Caco-2 (cell line): ENCODE measurements at regions not wholly inside any gene's neighbourhood (a gene's known extent, or its start where the extent isn't known, plus 50 kb on each side); places are given as distances from the start of the nearest gene placed in this dataset.

Experiments
- BruUV-seq: library from RNA; stranded (reverse); fragments of 400-500 nt; replicated peaks from 2 replicates; lab custom pipeline; 2021; lab: Mats Ljungman, UMichigan
- CTCF ChIA-PET: fragments of 300-600 bp; sonication (Branson Sonifier 250); formaldehyde crosslinking; loops from one replicate; lab custom pipeline; 2022; ENCODE audit warnings: antibody characterized with exemption; lab: Charles Lee
- POLR2A ChIA-PET: fragments of 300-600 bp; sonication (Branson Sonifier 250); formaldehyde crosslinking; loops from one replicate; lab custom pipeline; 2022; ENCODE audit warnings: antibody characterized with exemption; lab: Charles Lee
- DNase-seq, 2 experiments: peaks; one replicate each; pipeline versions ENCODE4 v3.0.0 to v3.0.0-alpha.2; 2020 to 2022
- H3K27me3 ChIP-seq: replicated peaks from 2 replicates; pipeline ENCODE4 v1.6.0; 2011; ENCODE audit warnings: low read length; ENCODE audit not compliant: control insufficient read depth, insufficient read depth
- H3K36me3 ChIP-seq: 2 replicates; pipeline ENCODE4 v1.5.1; 2011; ENCODE audit warnings: low read length; ENCODE audit not compliant: control insufficient read depth, insufficient read depth
- H3K4me1 ChIP-seq: fragments of 250-450 bp; sonication (Bioruptor Pico); 2 replicates; pipeline ENCODE4 v1.5.1; 2020; ENCODE audit warnings: mild to moderate bottlenecking
- H3K4me3 ChIP-seq: 2 replicates; pipeline ENCODE4 v1.5.1; 2011; ENCODE audit warnings: low read depth, mild to moderate bottlenecking, control low read depth, low read length
- H3K9me3 ChIP-seq: fragments of 250-450 bp; sonication (Bioruptor Pico); 2 replicates; pipeline ENCODE4 v1.5.1; 2020; ENCODE audit warnings: mild to moderate bottlenecking, moderate library complexity
- H3K27ac Mint-ChIP-seq: one replicate; pipeline ENCODE4 v1.8.0; 2022; ENCODE audit warnings: mixed read lengths; ENCODE audit not compliant: unreplicated experiment
- H3K27me3 Mint-ChIP-seq: one replicate; pipeline ENCODE4 v1.8.0; 2022; ENCODE audit warnings: mixed read lengths; ENCODE audit not compliant: insufficient read depth, unreplicated experiment
- H3K36me3 Mint-ChIP-seq: one replicate; pipeline ENCODE4 v1.8.0; 2022; ENCODE audit warnings: mild to moderate bottlenecking, mixed read lengths; ENCODE audit not compliant: insufficient read depth, unreplicated experiment
- H3K4me1 Mint-ChIP-seq: one replicate; pipeline ENCODE4 v1.8.0; 2022; ENCODE audit warnings: low read depth, mixed read lengths; ENCODE audit not compliant: unreplicated experiment
- H3K4me3 Mint-ChIP-seq: one replicate; pipeline ENCODE4 v1.8.0; 2022; ENCODE audit warnings: mild to moderate bottlenecking, moderate library complexity, mixed read lengths; ENCODE audit not compliant: unreplicated experiment
- H3K9me3 Mint-ChIP-seq: one replicate; pipeline ENCODE4 v1.8.0; 2022; ENCODE audit warnings: mixed read lengths; ENCODE audit not compliant: unreplicated experiment
- CTCF ChIP-seq, 2 experiments: fragments of 200-600 bp in 1 of 2; IDR thresholded peaks; 1 replicate in 1 of 2; 2 replicates in 1 of 2; pipeline versions ENCODE4 v1.5.1 to v1.8.0; 2011 to 2022; ENCODE audit warnings: antibody characterized with exemption in 1 of 2, control low read depth in 1 of 2, inconsistent platforms in 1 of 2, low read depth in 1 of 2, low read length in 1 of 2, mild to moderate bottlenecking in 1 of 2, moderate library complexity in 1 of 2; ENCODE audit not compliant: insufficient read depth in 1 of 2, severe bottlenecking in 1 of 2, unreplicated experiment in 1 of 2
- intact Hi-C: fragments of 100-400 bp; cut with micrococcal nuclease; formaldehyde crosslinking; loops from one replicate; pipeline ENCODE4 v1.10.0; 2022; ENCODE audit not compliant: unreplicated experiment

- intact Hi-C loops: no loop called here
- no peak for DNase-seq
- Histone ChIP-seq H3K9me3 (no peaks in the 10 kb centered on the region), H3K4me3 (no peak overlapping the region), H3K36me3 (no peaks in the 10 kb centered on the region), H3K4me1 (no peaks in the 10 kb centered on the region), H3K27me3 (no peaks in the 10 kb centered on the region)
- Mint-ChIP-seq H3K4me3 (no peak overlapping the region), H3K9me3 (peaks cover 19% of the 10 kb centered on the region), H3K27ac (no peak overlapping the region), H3K4me1 (no peaks in the 10 kb centered on the region), H3K27me3 (no peaks in the 10 kb centered on the region), H3K36me3 (no peaks in the 10 kb centered on the region)
- no TSS peak for BruUV-seq
- TF ChIP-seq CTCF (IDR thresholded peaks at IDR 0.05; ENCODE audit: insufficient read depth in 1 of 2, low read depth in 1 of 2, low read length in 1 of 2, severe bottlenecking in 1 of 2, unreplicated experiment in 1 of 2): no peak
- ChIA-PET CTCF (no interaction called here), POLR2A (no interaction called here)
Measured at GRCh38 chr5:106116682-106117081, 1554.1 kb downstream of the EFNA5 start.

- POLR2A ChIA-PET: no interaction called here
- Histone ChIP-seq H3K36me3 (no peaks in the 10 kb centered on the region), H3K9me3 (no peaks in the 10 kb centered on the region), H3K4me3 (no peak overlapping the region), H3K4me1 (no peaks in the 10 kb centered on the region), H3K27me3 (no peaks in the 10 kb centered on the region)
- TF ChIP-seq CTCF (IDR thresholded peaks at IDR 0.05; ENCODE audit: insufficient read depth in 1 of 2, low read depth in 1 of 2, low read length in 1 of 2, severe bottlenecking in 1 of 2, unreplicated experiment in 1 of 2): no peak
- H3K27me3 Mint-ChIP-seq: no peaks in the 10 kb centered on the region
- H3K36me3 Mint-ChIP-seq: no peaks in the 10 kb centered on the region
- no peak overlapping the region for H3K4me3 Mint-ChIP-seq
- no peak overlapping the region for H3K27ac Mint-ChIP-seq
- intact Hi-C loops: no loop called here
- H3K4me1 Mint-ChIP-seq: no peaks in the 10 kb centered on the region
- no TSS peak for BruUV-seq
- no peak for DNase-seq
- H3K9me3 Mint-ChIP-seq: peaks cover 19% of the 10 kb centered on the region
- CTCF ChIA-PET: no interaction called here
Measured at GRCh38 chr5:106113922-106114321, 1556.8 kb downstream of the EFNA5 start.

- no peak overlapping the region for H3K4me3 ChIP-seq
- no peaks in the 10 kb centered on the region for H3K9me3 ChIP-seq
- H3K4me3 Mint-ChIP-seq: no peak overlapping the region
- no peaks in the 10 kb centered on the region for H3K27me3 Mint-ChIP-seq
- H3K9me3 Mint-ChIP-seq: no peaks in the 10 kb centered on the region
- CTCF ChIA-PET: no interaction called here
- POLR2A ChIA-PET: no interaction called here
- intact Hi-C loops: no loop called here
- H3K4me1 ChIP-seq: no peaks in the 10 kb centered on the region
- no TSS peak for BruUV-seq
- no peaks in the 10 kb centered on the region for H3K36me3 Mint-ChIP-seq
- H3K27me3 ChIP-seq: no peaks in the 10 kb centered on the region
- H3K36me3 ChIP-seq: no peaks in the 10 kb centered on the region
- no peak for TF ChIP-seq CTCF (IDR thresholded peaks at IDR 0.05; ENCODE audit: insufficient read depth in 1 of 2, low read depth in 1 of 2, low read length in 1 of 2, severe bottlenecking in 1 of 2, unreplicated experiment in 1 of 2)
- H3K4me1 Mint-ChIP-seq: no peaks in the 10 kb centered on the region
- no peak for DNase-seq
- no peak overlapping the region for H3K27ac Mint-ChIP-seq
Measured at GRCh38 chr5:106106384-106106783, 1564.4 kb downstream of the EFNA5 start.
